Neuronal stem cell (in vitro differentiated cells): ENCODE measurements at regions not wholly inside any gene's neighbourhood (a gene's known extent, or its start where the extent isn't known, plus 50 kb on each side); places are given as distances from the start of the nearest gene placed in this dataset.

Source experiments
- DNase-seq: peaks from one replicate; pipeline ENCODE4 v3.0.0-alpha.2; 2013; ENCODE audit warnings: low spot score
- H2AFZ ChIP-seq: one replicate; pipeline ENCODE4 v1.6.1; 2013; ENCODE audit warnings: mild to moderate bottlenecking, low read length, inconsistent platforms
- H2AK5ac ChIP-seq: 2 replicates; pipeline ENCODE4 v1.6.1; 2013; ENCODE audit warnings: low read depth, mild to moderate bottlenecking, inconsistent platforms, low read length, moderate library complexity, mixed read lengths
- H2BK120ac ChIP-seq: 2 replicates; pipeline ENCODE4 v1.6.1; 2013; ENCODE audit warnings: low read depth, mild to moderate bottlenecking, inconsistent platforms, low read length, moderate library complexity, mixed read lengths
- H2BK12ac ChIP-seq: one replicate; pipeline ENCODE4 v1.6.1; 2013; ENCODE audit warnings: low read length, inconsistent platforms
- H2BK15ac ChIP-seq: 2 replicates; pipeline ENCODE4 v1.6.1; 2013; ENCODE audit warnings: mild to moderate bottlenecking, low read length, inconsistent platforms, mixed read lengths
- H2BK5ac ChIP-seq: one replicate; pipeline ENCODE4 v1.6.1; 2013; ENCODE audit warnings: inconsistent platforms, mild to moderate bottlenecking, low read length, moderate library complexity
- H3K14ac ChIP-seq: one replicate; pipeline ENCODE4 v1.6.1; 2013; ENCODE audit warnings: low read length, inconsistent platforms
- H3K18ac ChIP-seq: 2 replicates; pipeline ENCODE4 v1.6.1; 2013; ENCODE audit warnings: low read length, inconsistent platforms
- H3K23ac ChIP-seq: 2 replicates; pipeline ENCODE4 v1.6.1; 2013; ENCODE audit warnings: low read depth, mild to moderate bottlenecking, mixed read lengths, low read length, inconsistent platforms; ENCODE audit not compliant: poor library complexity
- H3K27ac ChIP-seq: replicated peaks from 3 replicates; pipeline ENCODE4 v1.5.1; 2013; ENCODE audit warnings: low read length, inconsistent platforms
- H3K27me3 ChIP-seq, 3 experiments: 2 replicates each; pipeline ENCODE4 v1.6.1; 2013; ENCODE audit warnings: low read length in 3 of 3, mild to moderate bottlenecking in 2 of 3, inconsistent platforms in 1 of 3, low read depth in 1 of 3, mixed read lengths in 1 of 3, moderate library complexity in 1 of 3; ENCODE audit not compliant: control insufficient read depth in 3 of 3, insufficient read depth in 3 of 3
- H3K36me3 ChIP-seq, 2 donors: replicated peaks in 1 of 2; 2 replicates each; pipeline ENCODE4 v1.6.1; 2013; ENCODE audit warnings: low read length in 2 of 2; ENCODE audit not compliant: control insufficient read depth in 2 of 2, insufficient read depth in 2 of 2
- H3K4ac ChIP-seq: 2 replicates; pipeline ENCODE4 v1.6.1; 2013; ENCODE audit warnings: inconsistent platforms, mild to moderate bottlenecking, low read length, moderate library complexity
- H3K4me1 ChIP-seq, 2 donors: 1 replicate in 1 of 2; 2 replicates in 1 of 2; pipeline ENCODE4 v1.6.1; 2013; ENCODE audit warnings: low read length in 2 of 2, low read depth in 1 of 2; ENCODE audit not compliant: control insufficient read depth in 2 of 2, insufficient read depth in 1 of 2
- H3K4me2 ChIP-seq: one replicate; pipeline ENCODE4 v1.6.1; 2013; ENCODE audit warnings: mild to moderate bottlenecking, low read length, inconsistent platforms; ENCODE audit not compliant: insufficient read depth, poor library complexity, severe bottlenecking
- H3K4me3 ChIP-seq, 2 donors: 2 replicates each; pipeline ENCODE4 v1.5.1; 2013; ENCODE audit warnings: low read length in 2 of 2, mild to moderate bottlenecking in 2 of 2, inconsistent platforms in 1 of 2, moderate library complexity in 1 of 2
- H3K79me1 ChIP-seq: one replicate; pipeline ENCODE4 v1.6.1; 2013; ENCODE audit warnings: low read depth, mild to moderate bottlenecking, inconsistent platforms, low read length, moderate library complexity
- H3K9ac ChIP-seq: one replicate; pipeline ENCODE4 v1.6.1; 2013; ENCODE audit warnings: mild to moderate bottlenecking, low read depth, low read length, inconsistent platforms; ENCODE audit not compliant: poor library complexity
- H3K9me3 ChIP-seq, 2 donors: replicated peaks in 1 of 2; 2 replicates each; pipeline versions ENCODE3 to v1.6.1; 2013; ENCODE audit warnings: low read length in 2 of 2, mild to moderate bottlenecking in 2 of 2, inconsistent platforms in 1 of 2, low read depth in 1 of 2, mixed read lengths in 1 of 2, moderate library complexity in 1 of 2; ENCODE audit not compliant: control insufficient read depth in 2 of 2, insufficient read depth in 1 of 2
- H4K8ac ChIP-seq: one replicate; pipeline ENCODE4 v1.6.1; 2013; ENCODE audit warnings: low read depth, mild to moderate bottlenecking, inconsistent platforms, low read length, moderate library complexity
- H4K91ac ChIP-seq: one replicate; pipeline ENCODE4 v1.6.1; 2013; ENCODE audit warnings: low read length, low read depth, mild to moderate bottlenecking, inconsistent platforms; ENCODE audit not compliant: poor library complexity
- WGBS, 2 donors: extraction: QIAGEN DNeasy Blood & Tissue Kit; methylation state at CpG; one replicate each; pipeline ENCODE4 v1.1.7; 2013; ENCODE audit warnings: missing lambda C conversion rate in 2 of 2, mixed read lengths in 1 of 2; ENCODE audit not compliant: insufficient read length in 2 of 2, insufficient replicate concordance in 1 of 2; ENCODE audit errors: extremely low coverage in 2 of 2; 5-methylcytosine and 5-hydroxymethylcytosine counted together

DNA sequence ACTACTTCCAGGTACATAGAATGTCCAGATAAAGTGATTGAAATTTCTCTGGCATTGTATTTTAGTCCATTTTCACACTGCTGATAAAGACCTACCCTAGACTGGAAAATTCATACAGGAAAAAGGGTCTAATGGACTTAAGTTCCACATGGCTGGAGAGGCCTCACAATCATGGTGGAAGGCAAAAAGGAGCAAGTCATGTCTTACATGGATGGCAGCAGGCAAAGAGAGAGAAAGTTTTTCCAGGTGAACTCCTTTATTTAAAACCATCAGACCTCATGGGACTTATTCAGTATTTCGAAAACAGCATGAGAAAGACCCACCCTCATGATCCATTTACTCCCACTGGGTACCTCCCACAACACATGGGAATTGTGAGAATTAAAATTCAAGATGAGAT is 1359.7 kb upstream of the RAG2 start:
- Histone ChIP-seq H3K9me3 (peaks cover 0 to 4% of the 10 kb centered on the region in 2 donors), H3K14ac (no peak overlapping the region), H3K23ac (no peak overlapping the region), H2BK5ac (no peak overlapping the region), H3K27me3 (no peaks in the 10 kb centered on the region), H3K4me2 (no peak overlapping the region), H4K91ac (no peak overlapping the region), H3K18ac (no peak overlapping the region), H2AK5ac (no peak overlapping the region), H2AFZ (no peak overlapping the region), H3K9ac (no peak overlapping the region), H4K8ac (no peak overlapping the region), H3K4me1 (no peaks in the 10 kb centered on the region), H3K4ac (no peak overlapping the region), H3K79me1 (no peaks in the 10 kb centered on the region), H2BK12ac (no peak overlapping the region), H2BK120ac (no peak overlapping the region), H2BK15ac (no peak overlapping the region), H3K36me3 (no peaks in the 10 kb centered on the region), H3K4me3 (no peak overlapping the region), H3K27ac (no peak overlapping the region)
- WGBS, 2 donors: no CpG with 5 or more reads among the region's 1 CpG
- no peak for DNase-seq

DNA sequence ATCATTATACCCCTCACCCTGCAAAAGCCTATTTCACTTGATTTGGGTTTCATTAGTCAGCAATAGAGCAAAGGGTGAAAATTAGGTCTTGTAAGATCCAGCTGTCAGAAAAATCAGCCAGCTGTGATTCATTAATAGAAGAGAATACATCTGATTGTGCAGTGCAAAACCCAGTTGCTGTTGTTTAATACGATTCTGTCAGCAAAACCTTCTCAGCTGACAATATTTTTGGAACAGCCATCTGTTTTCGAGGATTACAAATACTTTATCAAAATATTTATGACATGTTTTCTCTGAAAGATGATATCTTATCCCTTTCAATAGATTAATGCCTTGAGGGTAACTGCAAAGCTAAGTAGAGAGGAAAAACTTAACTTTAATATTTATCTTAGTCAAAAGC is 1354.0 kb upstream of the RAG2 start:
- Histone ChIP-seq H3K4ac (no peak overlapping the region), H3K23ac (no peak overlapping the region), H3K18ac (no peak overlapping the region), H3K36me3 (no peaks in the 10 kb centered on the region), H4K8ac (no peak overlapping the region), H3K14ac (no peak overlapping the region), H2AK5ac (no peak overlapping the region), H2BK12ac (no peak overlapping the region), H3K9me3 (no peaks in the 10 kb centered on the region), H3K9ac (no peak overlapping the region), H3K79me1 (no peaks in the 10 kb centered on the region), H3K4me3 (no peak overlapping the region), H2AFZ (no peak overlapping the region), H2BK15ac (no peak overlapping the region), H3K4me2 (no peak overlapping the region), H2BK120ac (no peak overlapping the region), H2BK5ac (no peak overlapping the region), H4K91ac (no peak overlapping the region), H3K27ac (no peak overlapping the region), H3K4me1 (no peaks in the 10 kb centered on the region), H3K27me3 (no peaks in the 10 kb centered on the region)
- DNase-seq: no peak
- no CpG with 5 or more reads among the region's 2 CpGs for WGBS, 2 donors

DNA sequence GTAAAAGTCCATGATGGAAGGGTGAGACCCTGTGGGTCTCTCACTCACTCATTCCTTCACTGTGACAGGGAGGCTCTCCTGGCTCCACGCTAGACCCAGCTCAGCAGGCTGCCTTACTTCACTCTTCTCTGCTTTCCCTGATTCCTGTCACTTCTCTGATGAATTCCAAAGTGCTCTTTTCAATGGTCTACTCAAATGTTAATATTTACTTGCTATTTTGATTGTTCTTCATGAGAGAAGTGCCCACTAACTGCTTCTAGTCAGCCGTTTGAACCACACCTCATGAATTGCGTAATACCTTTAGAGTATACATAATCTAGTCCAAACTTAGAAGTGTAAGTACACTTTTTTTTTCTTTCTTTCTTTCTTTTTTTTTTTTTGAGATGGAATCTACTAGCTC is 1350.2 kb upstream of the RAG2 start:
- Histone ChIP-seq H2BK15ac (no peak overlapping the region), H3K4me3 (no peak overlapping the region)
- no CpG with 5 or more reads among the region's 3 CpGs for WGBS, 2 donors

DNA sequence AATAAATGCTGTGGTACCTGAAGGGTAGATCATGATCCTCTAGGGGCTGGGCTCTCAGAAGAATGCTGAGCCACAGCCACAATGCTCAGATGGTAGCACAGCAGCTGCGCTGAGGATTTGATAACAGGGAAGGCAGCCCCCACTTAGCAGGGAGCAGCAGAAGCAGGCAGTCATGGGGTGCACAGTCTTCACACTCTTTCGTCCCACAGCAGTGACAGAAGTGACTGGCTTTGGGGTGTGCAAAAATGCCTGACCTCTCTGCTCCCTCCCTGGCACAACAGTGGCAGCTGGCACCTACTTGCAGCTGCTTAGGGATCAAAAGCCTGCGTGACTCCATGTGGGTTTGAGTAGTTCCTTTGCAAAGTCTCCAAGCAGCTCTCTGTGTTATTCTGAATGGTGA is 1349.8 kb upstream of the RAG2 start:
- H4K8ac ChIP-seq: no peak overlapping the region
- no CpG with 5 or more reads among the region's 3 CpGs for WGBS, 2 donors

More for the DNA sequence above, 1350.2 kb upstream of the RAG2 start:
- Histone ChIP-seq H3K9ac (no peak overlapping the region), H4K8ac (no peak overlapping the region), H2BK5ac (no peak overlapping the region), H3K9me3 (no peaks in the 10 kb centered on the region), H3K18ac (no peak overlapping the region), H3K14ac (no peak overlapping the region), H2BK120ac (no peak overlapping the region), H2BK12ac (no peak overlapping the region), H3K23ac (no peak overlapping the region), H3K27ac (no peak overlapping the region), H3K4me1 (no peaks in the 10 kb centered on the region), H3K79me1 (no peaks in the 10 kb centered on the region), H3K4ac (no peak overlapping the region), H3K27me3 (no peaks in the 10 kb centered on the region), H4K91ac (no peak overlapping the region), H2AK5ac (no peak overlapping the region), H2AFZ (no peak overlapping the region), H3K4me2 (no peak overlapping the region), H3K36me3 (no peaks in the 10 kb centered on the region)
- DNase-seq: no peak

More for the DNA sequence above, 1349.8 kb upstream of the RAG2 start:
- Histone ChIP-seq H3K27me3 (no peaks in the 10 kb centered on the region), H2BK15ac (no peak overlapping the region), H3K23ac (no peak overlapping the region), H2AFZ (no peak overlapping the region), H2AK5ac (no peak overlapping the region), H3K9ac (no peak overlapping the region), H2BK5ac (no peak overlapping the region), H3K4me1 (no peaks in the 10 kb centered on the region), H3K4me2 (no peak overlapping the region), H3K18ac (no peak overlapping the region), H3K36me3 (no peaks in the 10 kb centered on the region), H2BK12ac (no peak overlapping the region), H3K27ac (no peak overlapping the region), H3K14ac (no peak overlapping the region), H3K4ac (no peak overlapping the region), H2BK120ac (no peak overlapping the region), H3K79me1 (no peaks in the 10 kb centered on the region), H3K4me3 (no peak overlapping the region), H3K9me3 (no peaks in the 10 kb centered on the region), H4K91ac (no peak overlapping the region)
- DNase-seq: no peak
